Astrocyte of the cerebellum (primary cell): ENCODE measurements at regions not wholly inside any gene's neighbourhood (a gene's known extent, or its start where the extent isn't known, plus 50 kb on each side); places are given as distances from the start of the nearest gene placed in this dataset.
"Not testable (repeated sequence)": the region's sequence is repeated elsewhere in the genome, so short reads cannot be mapped to it uniquely, and the experiment has no call there.

Experiments used
- DNase-seq: peaks from one replicate; pipeline ENCODE4 v3.0.0-alpha.2; 2011; ENCODE audit warnings: low read depth
- H3K4me3 ChIP-seq: 2 replicates; pipeline ENCODE4 v1.5.1; 2011; ENCODE audit warnings: mild to moderate bottlenecking, low read depth, low read length, moderate library complexity
- in situ Hi-C: cut with HindIII; loops from 2 replicates; pipeline ENCODE4 v1.10.0; 2017; ENCODE audit warnings: low sequenced_read_pairs
- TF ChIP-seq, protein P1 (sequence below): IDR thresholded peaks from 2 replicates; pipeline ENCODE4 v1.5.1; 2012; ENCODE audit warnings: low read length, low read depth, moderate library complexity, mild to moderate bottlenecking; ENCODE audit errors: missing control alignments

DNA sequence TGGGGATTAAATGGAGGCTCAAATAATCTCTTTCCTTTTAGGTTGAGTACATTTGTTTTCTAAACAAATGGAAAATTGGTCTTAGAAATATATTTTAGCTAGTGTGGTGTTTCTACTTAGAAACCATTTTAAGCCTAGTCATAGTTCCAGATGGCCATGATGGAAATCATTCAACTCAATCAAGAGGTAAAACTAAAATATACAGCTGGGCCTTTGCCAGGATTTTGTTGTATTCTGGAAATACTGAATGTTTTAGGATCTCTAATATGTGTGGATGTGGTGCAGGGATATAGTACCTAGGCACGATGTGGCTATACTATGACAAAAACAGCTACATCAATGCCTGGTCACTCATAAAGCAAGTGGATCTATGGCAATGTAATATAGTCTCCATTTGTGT, 146.0 kb upstream of the BANK1 start:
- in situ Hi-C loops: no loop called here
- H3K4me3 ChIP-seq: no peak overlapping the region
- TF ChIP-seq, protein P1, sequence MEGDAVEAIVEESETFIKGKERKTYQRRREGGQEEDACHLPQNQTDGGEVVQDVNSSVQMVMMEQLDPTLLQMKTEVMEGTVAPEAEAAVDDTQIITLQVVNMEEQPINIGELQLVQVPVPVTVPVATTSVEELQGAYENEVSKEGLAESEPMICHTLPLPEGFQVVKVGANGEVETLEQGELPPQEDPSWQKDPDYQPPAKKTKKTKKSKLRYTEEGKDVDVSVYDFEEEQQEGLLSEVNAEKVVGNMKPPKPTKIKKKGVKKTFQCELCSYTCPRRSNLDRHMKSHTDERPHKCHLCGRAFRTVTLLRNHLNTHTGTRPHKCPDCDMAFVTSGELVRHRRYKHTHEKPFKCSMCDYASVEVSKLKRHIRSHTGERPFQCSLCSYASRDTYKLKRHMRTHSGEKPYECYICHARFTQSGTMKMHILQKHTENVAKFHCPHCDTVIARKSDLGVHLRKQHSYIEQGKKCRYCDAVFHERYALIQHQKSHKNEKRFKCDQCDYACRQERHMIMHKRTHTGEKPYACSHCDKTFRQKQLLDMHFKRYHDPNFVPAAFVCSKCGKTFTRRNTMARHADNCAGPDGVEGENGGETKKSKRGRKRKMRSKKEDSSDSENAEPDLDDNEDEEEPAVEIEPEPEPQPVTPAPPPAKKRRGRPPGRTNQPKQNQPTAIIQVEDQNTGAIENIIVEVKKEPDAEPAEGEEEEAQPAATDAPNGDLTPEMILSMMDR: no peak
- DNase-seq: no peak

- TF ChIP-seq, protein P1: no peak
- DNase-seq: no peak
- in situ Hi-C loops: no loop called here
- no peak overlapping the region for H3K4me3 ChIP-seq
Measured at GRCh38 chr4:101643186-101643837, 147.2 kb upstream of the BANK1 start.

DNA sequence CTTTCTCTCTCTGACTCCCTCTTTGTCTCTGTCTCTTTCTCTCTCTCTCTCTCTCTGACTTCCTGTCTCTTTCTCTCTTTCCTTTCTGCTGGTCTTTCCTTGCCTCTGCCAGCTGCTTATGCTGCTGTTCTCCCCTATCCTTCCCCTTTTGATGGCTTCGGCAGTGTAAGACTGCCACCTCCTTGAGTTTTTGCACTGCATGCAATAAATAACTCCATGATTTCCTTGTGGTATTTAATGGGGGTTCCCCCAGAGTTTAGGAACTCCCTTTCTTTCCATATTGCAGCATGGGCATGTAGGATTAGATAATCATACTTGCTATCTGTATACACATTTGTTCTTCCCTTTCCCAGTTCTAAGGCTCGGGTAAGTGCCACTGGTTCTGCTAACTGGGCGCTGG, 157.8 kb upstream of the BANK1 start:
- in situ Hi-C loops, DNase-seq, H3K4me3 ChIP-seq: not testable (repeated sequence)

- TF ChIP-seq, protein P1: no peak
- no peak overlapping the region for H3K4me3 ChIP-seq
- in situ Hi-C loops: no loop called here
- DNase-seq: no peak
Measured at GRCh38 chr4:101630319-101630986, 160.1 kb upstream of the BANK1 start.

GRCh38 chr4:101621120-101621519, 169.4 kb upstream of the BANK1 start:
- peak; percentile 67 for DNase-seq
- H3K4me3 ChIP-seq: no peak overlapping the region
- in situ Hi-C loops: no loop called here
- TF ChIP-seq, protein P1: no peak

DNA sequence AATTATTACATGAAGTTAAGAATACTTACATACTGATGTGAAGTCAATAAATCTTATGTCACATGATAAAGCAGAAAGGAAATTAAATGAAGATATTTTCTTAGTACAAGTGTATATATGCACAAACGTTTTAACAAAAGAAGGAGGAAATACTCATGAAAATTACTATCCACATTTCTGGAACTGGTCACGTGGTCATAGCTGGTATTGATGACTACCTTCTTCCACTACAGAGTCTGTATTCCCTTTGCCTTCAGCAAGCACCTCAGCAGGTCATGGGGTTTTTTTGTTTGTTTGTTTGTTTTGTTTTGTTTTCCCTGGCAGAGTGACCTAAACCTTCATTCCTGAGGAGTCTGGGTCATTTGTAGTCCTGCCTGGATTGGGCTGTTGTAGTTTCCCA, 174.9 kb upstream of the BANK1 start:
- TF ChIP-seq, protein P1: no peak
- no peak overlapping the region for H3K4me3 ChIP-seq
- in situ Hi-C loops: no loop called here
- no peak for DNase-seq

- DNase-seq, H3K4me3 ChIP-seq, in situ Hi-C loops: not testable (repeated sequence)
Measured at GRCh38 chr4:101606989-101607388, 183.5 kb upstream of the BANK1 start.
